Chondrocyte (in vitro differentiated cells): ENCODE measurements at regions not wholly inside any gene's neighbourhood (a gene's known extent, or its start where the extent isn't known, plus 50 kb on each side); places are given as distances from the start of the nearest gene placed in this dataset.

Experiments
- DNase-seq: peaks from one replicate; pipeline ENCODE4 v3.0.0; 2021; ENCODE audit warnings: mixed read lengths, low spot score
- H3K27ac Mint-ChIP-seq: one replicate; pipeline ENCODE4 v1.8.0; 2021; ENCODE audit warnings: mild to moderate bottlenecking, moderate library complexity, mixed read lengths; ENCODE audit not compliant: unreplicated experiment
- H3K27me3 Mint-ChIP-seq: 2 replicates; pipeline ENCODE4 v1.8.0; 2021; ENCODE audit warnings: low read depth, mixed read lengths
- H3K36me3 Mint-ChIP-seq: 2 replicates; pipeline ENCODE4 v1.8.0; 2021; ENCODE audit warnings: low read depth, mixed read lengths
- H3K4me1 Mint-ChIP-seq: 2 replicates; pipeline ENCODE4 v1.8.0; 2021; ENCODE audit warnings: low read depth, mild to moderate bottlenecking, mixed read lengths
- H3K4me3 Mint-ChIP-seq: one replicate; pipeline ENCODE4 v1.8.0; 2021; ENCODE audit warnings: mild to moderate bottlenecking, moderate library complexity, mixed read lengths; ENCODE audit not compliant: unreplicated experiment
- H3K9me3 Mint-ChIP-seq: 2 replicates; pipeline ENCODE4 v1.8.0; 2021; ENCODE audit warnings: low read depth, mixed read lengths
- CTCF ChIP-seq: fragments of 200-600 bp; sonication (generic); IDR thresholded peaks from 2 replicates; pipeline ENCODE4 v1.5.0; 2021; ENCODE audit warnings: antibody characterized with exemption, mild to moderate bottlenecking, moderate library complexity

- Mint-ChIP-seq H3K27me3 (no peaks in the 10 kb centered on the region), H3K36me3 (peaks cover 2% of the 10 kb centered on the region), H3K4me3 (no peak overlapping the region), H3K4me1 (peaks cover 3% of the 10 kb centered on the region), H3K9me3 (peaks cover 21% of the 10 kb centered on the region), H3K27ac (no peak overlapping the region)
- DNase-seq, result no peak
- TF ChIP-seq CTCF, result no peak
Measured at GRCh38 chr10:129079705-129080104, 387.3 kb upstream of the MGMT start.

GRCh38 chr10:129085811-129086210 lies 381.2 kb upstream of the MGMT start:
- no peak overlapping the region for H3K4me3 Mint-ChIP-seq
- H3K36me3 Mint-ChIP-seq, result no peaks in the 10 kb centered on the region
- no peak for DNase-seq
- no peaks in the 10 kb centered on the region for H3K4me1 Mint-ChIP-seq
- no peak for TF ChIP-seq CTCF
- H3K9me3 Mint-ChIP-seq, result peaks cover 16% of the 10 kb centered on the region
- peaks cover 4% of the 10 kb centered on the region for H3K27me3 Mint-ChIP-seq
- H3K27ac Mint-ChIP-seq, result no peak overlapping the region

- no peak for TF ChIP-seq CTCF
- no peak overlapping the region for H3K27ac Mint-ChIP-seq
- no peak for DNase-seq
- H3K9me3 Mint-ChIP-seq, result peaks cover 6% of the 10 kb centered on the region
- H3K4me1 Mint-ChIP-seq, result no peaks in the 10 kb centered on the region
- no peaks in the 10 kb centered on the region for H3K36me3 Mint-ChIP-seq
- H3K4me3 Mint-ChIP-seq, result no peak overlapping the region
- H3K27me3 Mint-ChIP-seq, result peaks cover 9% of the 10 kb centered on the region
Measured at GRCh38 chr10:129089341-129089740, 377.7 kb upstream of the MGMT start.

GRCh38 chr10:129090165-129090564 lies 376.9 kb upstream of the MGMT start:
- H3K4me3 Mint-ChIP-seq, result no peak overlapping the region
- DNase-seq, result no peak
- H3K27ac Mint-ChIP-seq, result no peak overlapping the region
- peaks cover 1% of the 10 kb centered on the region for H3K4me1 Mint-ChIP-seq
- peaks cover 9% of the 10 kb centered on the region for H3K27me3 Mint-ChIP-seq
- no peak for TF ChIP-seq CTCF
- peaks cover 3% of the 10 kb centered on the region for H3K9me3 Mint-ChIP-seq
- H3K36me3 Mint-ChIP-seq, result no peaks in the 10 kb centered on the region

- Mint-ChIP-seq H3K4me1 (peaks cover 7% of the 10 kb centered on the region), H3K27ac (no peak overlapping the region), H3K27me3 (peaks cover 9% of the 10 kb centered on the region), H3K4me3 (no peak overlapping the region), H3K9me3 (peaks cover 3% of the 10 kb centered on the region), H3K36me3 (no peaks in the 10 kb centered on the region)
- no peak for DNase-seq
- no peak for TF ChIP-seq CTCF
Measured at GRCh38 chr10:129090618-129091366, 376.2 kb upstream of the MGMT start.
